DND-41 (cell line): ENCODE measurements at regions not wholly inside any gene's neighbourhood (a gene's known extent, or its start where the extent isn't known, plus 50 kb on each side); places are given as distances from the start of the nearest gene placed in this dataset.
"Not testable (repeated sequence)": the region's sequence is repeated elsewhere in the genome, so short reads cannot be mapped to it uniquely, and the experiment has no call there.

Experiments used
- EZH2 ChIP-seq: IDR thresholded peaks from 3 replicates; pipeline ENCODE4 v1.6.1; 2012; ENCODE audit warnings: borderline replicate concordance, low read depth, mild to moderate bottlenecking, moderate library complexity, low read length, inconsistent platforms; ENCODE audit not compliant: severe bottlenecking
- TF ChIP-seq, protein P1 (sequence below): IDR thresholded peaks from 2 replicates; pipeline ENCODE4 v1.5.1; 2012; ENCODE audit warnings: borderline replicate concordance, low read length, moderate library complexity, mild to moderate bottlenecking; ENCODE audit not compliant: poor library complexity, severe bottlenecking; ENCODE audit errors: extremely low read depth

DNA sequence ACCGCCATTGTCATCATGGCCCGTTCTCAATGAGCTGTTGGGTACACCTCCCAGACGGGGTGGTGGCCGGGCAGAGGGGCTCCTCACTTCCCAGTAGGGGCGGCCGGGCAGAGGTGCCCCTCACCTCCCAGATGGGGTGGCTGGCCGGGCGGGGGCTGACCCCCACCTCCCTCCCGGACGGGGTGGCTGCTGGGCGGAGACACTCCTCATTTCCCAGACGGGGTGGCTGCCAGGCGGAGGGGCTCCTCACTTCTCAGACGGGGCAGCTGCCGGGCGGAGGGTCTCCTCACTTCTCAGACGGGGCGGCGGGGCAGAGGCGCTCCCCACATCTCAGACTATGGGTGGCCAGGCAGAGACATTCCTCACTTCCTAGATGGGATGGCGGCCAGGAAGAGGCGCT is 505.1 kb downstream of the LRRC70 start:
- TF ChIP-seq, protein P1, sequence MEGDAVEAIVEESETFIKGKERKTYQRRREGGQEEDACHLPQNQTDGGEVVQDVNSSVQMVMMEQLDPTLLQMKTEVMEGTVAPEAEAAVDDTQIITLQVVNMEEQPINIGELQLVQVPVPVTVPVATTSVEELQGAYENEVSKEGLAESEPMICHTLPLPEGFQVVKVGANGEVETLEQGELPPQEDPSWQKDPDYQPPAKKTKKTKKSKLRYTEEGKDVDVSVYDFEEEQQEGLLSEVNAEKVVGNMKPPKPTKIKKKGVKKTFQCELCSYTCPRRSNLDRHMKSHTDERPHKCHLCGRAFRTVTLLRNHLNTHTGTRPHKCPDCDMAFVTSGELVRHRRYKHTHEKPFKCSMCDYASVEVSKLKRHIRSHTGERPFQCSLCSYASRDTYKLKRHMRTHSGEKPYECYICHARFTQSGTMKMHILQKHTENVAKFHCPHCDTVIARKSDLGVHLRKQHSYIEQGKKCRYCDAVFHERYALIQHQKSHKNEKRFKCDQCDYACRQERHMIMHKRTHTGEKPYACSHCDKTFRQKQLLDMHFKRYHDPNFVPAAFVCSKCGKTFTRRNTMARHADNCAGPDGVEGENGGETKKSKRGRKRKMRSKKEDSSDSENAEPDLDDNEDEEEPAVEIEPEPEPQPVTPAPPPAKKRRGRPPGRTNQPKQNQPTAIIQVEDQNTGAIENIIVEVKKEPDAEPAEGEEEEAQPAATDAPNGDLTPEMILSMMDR = not testable (repeated sequence)
- not testable (repeated sequence) for TF ChIP-seq EZH2
